Nephron progenitor cell (in vitro differentiated cells): ENCODE measurements at regions not wholly inside any gene's neighbourhood (a gene's known extent, or its start where the extent isn't known, plus 50 kb on each side); places are given as distances from the start of the nearest gene placed in this dataset.

Experiments used
- DNase-seq: peaks from one replicate; pipeline ENCODE4 v3.0.0; 2021
- H3K27ac Mint-ChIP-seq: 2 replicates; pipeline ENCODE4 v1.8.0; 2021; ENCODE audit warnings: mild to moderate bottlenecking, moderate library complexity, mixed read lengths
- H3K27me3 Mint-ChIP-seq: 2 replicates; pipeline ENCODE4 v1.8.0; 2021; ENCODE audit warnings: mild to moderate bottlenecking, low read depth, mixed read lengths; ENCODE audit not compliant: poor library complexity
- H3K36me3 Mint-ChIP-seq: 2 replicates; pipeline ENCODE4 v1.8.0; 2021; ENCODE audit warnings: low read depth, mixed read lengths
- H3K4me1 Mint-ChIP-seq: 2 replicates; pipeline ENCODE4 v1.8.0; 2021; ENCODE audit warnings: mixed read lengths
- H3K4me3 Mint-ChIP-seq: 2 replicates; pipeline ENCODE4 v1.8.0; 2021; ENCODE audit warnings: mild to moderate bottlenecking, moderate library complexity, mixed read lengths
- H3K9me3 Mint-ChIP-seq: 2 replicates; pipeline ENCODE4 v1.8.0; 2021; ENCODE audit warnings: mild to moderate bottlenecking, moderate library complexity, mixed read lengths
- CTCF ChIP-seq: fragments of 200-600 bp; sonication (generic); IDR thresholded peaks from 2 replicates; pipeline ENCODE4 v1.5.0; 2021; ENCODE audit warnings: antibody characterized with exemption

- Mint-ChIP-seq H3K27ac (no peak overlapping the region), H3K9me3 (peaks cover 16% of the 10 kb centered on the region), H3K4me3 (no peak overlapping the region), H3K4me1 (no peaks in the 10 kb centered on the region), H3K36me3 (no peaks in the 10 kb centered on the region), H3K27me3 (no peaks in the 10 kb centered on the region)
- TF ChIP-seq CTCF, result no peak
- no peak for DNase-seq
Observed at GRCh38 chr11:97525273-97525672, 1135.5 kb downstream of the JRKL start.

- peak; percentile 2 for DNase-seq
- peaks cover 5% of the 10 kb centered on the region for H3K27me3 Mint-ChIP-seq
- no peak for TF ChIP-seq CTCF
- H3K27ac Mint-ChIP-seq, result no peak overlapping the region
- no peak overlapping the region for H3K4me3 Mint-ChIP-seq
- no peaks in the 10 kb centered on the region for H3K4me1 Mint-ChIP-seq
- H3K36me3 Mint-ChIP-seq, result no peaks in the 10 kb centered on the region
- H3K9me3 Mint-ChIP-seq, result peaks cover 17% of the 10 kb centered on the region
Observed at GRCh38 chr11:97537407-97538150, 1147.8 kb downstream of the JRKL start.

- Mint-ChIP-seq H3K9me3 (peaks cover 13% of the 10 kb centered on the region), H3K27me3 (peaks cover 3% of the 10 kb centered on the region), H3K4me1 (no peaks in the 10 kb centered on the region), H3K36me3 (no peaks in the 10 kb centered on the region), H3K27ac (no peak overlapping the region), H3K4me3 (no peak overlapping the region)
- no peak for TF ChIP-seq CTCF
- DNase-seq, result no peak
Observed at GRCh38 chr11:97544431-97544830, 1154.6 kb downstream of the JRKL start.

GRCh38 chr11:97548280-97548679 lies 1158.5 kb downstream of the JRKL start:
- H3K36me3 Mint-ChIP-seq, result no peaks in the 10 kb centered on the region
- no peak overlapping the region for H3K27ac Mint-ChIP-seq
- no peak for DNase-seq
- no peaks in the 10 kb centered on the region for H3K4me1 Mint-ChIP-seq
- no peaks in the 10 kb centered on the region for H3K27me3 Mint-ChIP-seq
- no peak for TF ChIP-seq CTCF
- no peaks in the 10 kb centered on the region for H3K9me3 Mint-ChIP-seq
- H3K4me3 Mint-ChIP-seq, result no peak overlapping the region

GRCh38 chr11:97557399-97557798 lies 1167.6 kb downstream of the JRKL start:
- Mint-ChIP-seq H3K4me1 (no peaks in the 10 kb centered on the region), H3K27ac (no peak overlapping the region), H3K27me3 (peaks cover 4% of the 10 kb centered on the region), H3K9me3 (no peaks in the 10 kb centered on the region), H3K4me3 (no peak overlapping the region), H3K36me3 (no peaks in the 10 kb centered on the region)
- DNase-seq, result no peak
- no peak for TF ChIP-seq CTCF

GRCh38 chr11:97567801-97568200 lies 1178.0 kb downstream of the JRKL start:
- no peak for TF ChIP-seq CTCF
- Mint-ChIP-seq H3K9me3 (peaks cover 3% of the 10 kb centered on the region), H3K27ac (no peak overlapping the region), H3K27me3 (no peaks in the 10 kb centered on the region), H3K36me3 (no peaks in the 10 kb centered on the region), H3K4me3 (no peak overlapping the region), H3K4me1 (no peaks in the 10 kb centered on the region)
- no peak for DNase-seq
